Endothelial cell of umbilical vein (primary cell): ENCODE measurements at regions not wholly inside any gene's neighbourhood (a gene's known extent, or its start where the extent isn't known, plus 50 kb on each side); places are given as distances from the start of the nearest gene placed in this dataset.

Experiments used
- BruUV-seq: library from RNA; stranded (reverse); fragments of 400-500 nt; replicated peaks from 2 replicates; lab custom pipeline; 2021; lab: Mats Ljungman, UMichigan
- CTCF ChIA-PET: fragments of 300-600, 350-600 bp; sonication (Branson Sonifier 250); formaldehyde crosslinking; loops from one replicate; lab custom pipeline; 2021; ENCODE audit warnings: antibody characterized with exemption, inconsistent platforms; lab: Charles Lee
- POLR2A ChIA-PET: fragments of 300-600, 350-600 bp; sonication (Branson Sonifier 250); formaldehyde crosslinking; loops from one replicate; lab custom pipeline; 2021; ENCODE audit warnings: antibody characterized with exemption, inconsistent platforms; lab: Charles Lee
- DNase-seq: peaks from one replicate; pipeline ENCODE4 v3.0.0-alpha.2; 2011; ENCODE audit warnings: low read depth, low spot score
- FAIRE-seq: peaks from 2 replicates; lab custom pipeline; 2011; peaks lifted over from hg19 to GRCh38; lab: Jason Lieb, UNC
- H2AFZ ChIP-seq: 2 replicates; pipeline ENCODE4 v1.6.0; 2012; ENCODE audit warnings: low read depth, low read length, control low read depth, inconsistent platforms
- H3K27ac ChIP-seq: 2 replicates; pipeline ENCODE4 v1.5.1; 2011; ENCODE audit warnings: low read depth, mild to moderate bottlenecking, control low read depth, low read length, moderate library complexity; ENCODE audit not compliant: insufficient read depth
- H3K27me3 ChIP-seq, 2 experiments: 2 replicates each; pipeline versions ENCODE4 v1.6.0 to v1.6.1; 2011; ENCODE audit warnings: low read length in 2 of 2, mixed read lengths in 1 of 2; ENCODE audit not compliant: control insufficient read depth in 2 of 2, insufficient read depth in 2 of 2
- H3K36me3 ChIP-seq, 2 experiments: 2 replicates in 1 of 2; 3 replicates in 1 of 2; pipeline ENCODE4 v1.5.1; 2011; ENCODE audit warnings: low read length in 2 of 2, mild to moderate bottlenecking in 1 of 2, moderate library complexity in 1 of 2; ENCODE audit not compliant: control insufficient read depth in 2 of 2, insufficient read depth in 2 of 2; ENCODE audit errors: extremely low read depth in 1 of 2
- H3K4me1 ChIP-seq: 3 replicates; pipeline ENCODE4 v1.5.1; 2011; ENCODE audit warnings: mild to moderate bottlenecking, low read length; ENCODE audit not compliant: control insufficient read depth, insufficient read depth; ENCODE audit errors: extremely low read depth
- H3K4me2 ChIP-seq: 2 replicates; pipeline ENCODE4 v1.6.1; 2011; ENCODE audit warnings: low read length, control low read depth, mixed read lengths; ENCODE audit not compliant: insufficient read depth
- H3K4me3 ChIP-seq, 3 experiments: fragments of 200-600 bp in 1 of 3; sonication (generic), shearing (Covaris generic) in 1 of 3; replicated peaks in 1 of 3; 2 replicates each; pipeline ENCODE4 v1.5.1; 2011 to 2016; ENCODE audit warnings: control low read depth in 3 of 3, low read length in 3 of 3, mild to moderate bottlenecking in 2 of 3, inconsistent platforms in 1 of 3, low read depth in 1 of 3, moderate library complexity in 1 of 3; ENCODE audit not compliant: insufficient read depth in 1 of 3
- H3K79me2 ChIP-seq: 2 replicates; pipeline ENCODE4 v1.6.0; 2012; ENCODE audit warnings: low read length, inconsistent platforms; ENCODE audit not compliant: control insufficient read depth, insufficient read depth
- H3K9ac ChIP-seq: replicated peaks from 2 replicates; pipeline ENCODE3; 2011; ENCODE audit warnings: low read length, control low read depth; ENCODE audit not compliant: insufficient read depth; ENCODE audit errors: extremely low read depth
- H3K9me1 ChIP-seq: replicated peaks from 3 replicates; pipeline ENCODE4 v1.6.0; 2011; ENCODE audit warnings: mild to moderate bottlenecking, low read length; ENCODE audit not compliant: control insufficient read depth, insufficient read depth; ENCODE audit errors: extremely low read depth
- H3K9me3 ChIP-seq: replicated peaks from 2 replicates; pipeline ENCODE4 v1.5.1; 2012; ENCODE audit warnings: low read length, inconsistent platforms; ENCODE audit not compliant: control insufficient read depth, insufficient read depth
- H4K20me1 ChIP-seq: replicated peaks from 2 replicates; pipeline ENCODE3; 2011; ENCODE audit warnings: mild to moderate bottlenecking, low read length; ENCODE audit not compliant: control insufficient read depth, insufficient read depth; ENCODE audit errors: extremely low read depth
- CTCF ChIP-seq, 2 donors: IDR thresholded peaks; 1 replicate in 1 of 2; 2 replicates in 1 of 2; pipeline ENCODE4 v1.5.1; 2011; ENCODE audit warnings: low read length in 2 of 2, mild to moderate bottlenecking in 2 of 2, moderate library complexity in 2 of 2, control low read depth in 1 of 2, inconsistent platforms in 1 of 2, low read depth in 1 of 2; ENCODE audit not compliant: insufficient read depth in 1 of 2; ENCODE audit errors: extremely low read depth in 1 of 2
- EZH2 ChIP-seq: IDR thresholded peaks from 2 replicates; pipeline ENCODE4 v1.6.1; 2012; ENCODE audit warnings: borderline replicate concordance, low read depth, mild to moderate bottlenecking, moderate library complexity, low read length, inconsistent platforms; ENCODE audit not compliant: severe bottlenecking
- FOS ChIP-seq: IDR thresholded peaks from 2 replicates; pipeline ENCODE4 v1.6.1; 2011; ENCODE audit warnings: mild to moderate bottlenecking, low read length, moderate library complexity, borderline replicate concordance; ENCODE audit not compliant: insufficient read depth
- GATA2 ChIP-seq: IDR thresholded peaks from 2 replicates; pipeline ENCODE4 v1.7.0; 2011; ENCODE audit warnings: low read depth, mild to moderate bottlenecking, moderate library complexity, mixed read lengths, low read length; ENCODE audit not compliant: insufficient read length, insufficient read depth
- JUN ChIP-seq: IDR thresholded peaks from 2 replicates; pipeline ENCODE4 v1.6.1; 2011; ENCODE audit warnings: borderline replicate concordance, low read depth; ENCODE audit not compliant: insufficient read length, insufficient read depth
- MAX ChIP-seq: IDR thresholded peaks from 2 replicates; pipeline ENCODE4 v1.6.1; 2011; ENCODE audit not compliant: insufficient read depth, insufficient read length
- MYC ChIP-seq: IDR thresholded peaks from one replicate; pipeline ENCODE4 v1.6.1; 2011; ENCODE audit warnings: mild to moderate bottlenecking, low read depth, low read length
- POLR2A ChIP-seq: IDR thresholded peaks from 2 replicates; pipeline ENCODE4 v1.6.1; 2012; ENCODE audit warnings: low read depth, mild to moderate bottlenecking, control low read depth, low read length
- POLR2AphosphoS5 ChIP-seq: IDR thresholded peaks from 2 replicates; pipeline ENCODE4 v1.6.1; 2012; ENCODE audit warnings: low read depth, mild to moderate bottlenecking, control low read depth, low read length, moderate library complexity; ENCODE audit not compliant: insufficient read depth
- dilution Hi-C: fragments of 300-500 bp; cut with MboI; formaldehyde crosslinking; loops from one replicate; pipeline ENCODE4 v1.15.0; 2019; ENCODE audit warnings: low sequenced_read_pairs; ENCODE audit not compliant: extremely low pct_ligation_motif_present
- intact Hi-C: fragments of 100-400 bp; cut with micrococcal nuclease; formaldehyde crosslinking; loops from one replicate; pipeline ENCODE4 v1.10.0; 2022

- intact Hi-C loops (no loop called here), dilution Hi-C loops (no loop called here)
- no peaks in the 10 kb centered on the region for H3K79me2 ChIP-seq
- peaks cover 8% of the 10 kb centered on the region for H3K9me3 ChIP-seq
- H3K4me1 ChIP-seq: no peaks in the 10 kb centered on the region
- no peak for FAIRE-seq
- no TSS peak for BruUV-seq
- CTCF ChIA-PET: no interaction called here
- no peak overlapping the region for H3K4me3 ChIP-seq
- H3K27ac ChIP-seq: no peak overlapping the region
- H3K4me2 ChIP-seq: no peak overlapping the region
- no peak overlapping the region for H3K9ac ChIP-seq
- no peaks in the 10 kb centered on the region for H3K36me3 ChIP-seq
- no peak overlapping the region for H2AFZ ChIP-seq
- DNase-seq: no peak
- H3K9me1 ChIP-seq: no peaks in the 10 kb centered on the region
- TF ChIP-seq POLR2A (no peak), MYC (no peak), POLR2AphosphoS5 (no peak), EZH2 (no peak), MAX (no peak), FOS (no peak), JUN (no peak)
- H4K20me1 ChIP-seq: no peaks in the 10 kb centered on the region
- no peaks in the 10 kb centered on the region for H3K27me3 ChIP-seq
- POLR2A ChIA-PET: no interaction called here
Observed at GRCh38 chr19:30873691-30874090, 475.5 kb downstream of the TSHZ3 start.

GRCh38 chr19:30873003-30873402 is 476.2 kb downstream of the TSHZ3 start:
- H3K36me3 ChIP-seq: no peaks in the 10 kb centered on the region
- POLR2A ChIA-PET: no interaction called here
- H3K9me1 ChIP-seq: no peaks in the 10 kb centered on the region
- no peak overlapping the region for H3K27ac ChIP-seq
- dilution Hi-C loops: no loop called here
- H3K79me2 ChIP-seq: no peaks in the 10 kb centered on the region
- intact Hi-C loops: no loop called here
- no peak for DNase-seq
- TF ChIP-seq JUN (no peak), MAX (no peak), FOS (no peak), POLR2AphosphoS5 (no peak), POLR2A (no peak), CTCF (IDR thresholded peaks at IDR 0.05; ENCODE audit: extremely low read depth in 1 of 2, insufficient read depth in 1 of 2, low read depth in 1 of 2, low read length in 2 of 2) (no peak), GATA2 (no peak), MYC (no peak), EZH2 (no peak)
- no peak overlapping the region for H3K4me3 ChIP-seq
- no TSS peak for BruUV-seq
- H3K4me2 ChIP-seq: no peak overlapping the region
- no peaks in the 10 kb centered on the region for H4K20me1 ChIP-seq
- CTCF ChIA-PET: no interaction called here
- H3K27me3 ChIP-seq: no peaks in the 10 kb centered on the region
- H3K4me1 ChIP-seq: no peaks in the 10 kb centered on the region
- H2AFZ ChIP-seq: no peak overlapping the region
- FAIRE-seq: no peak
- H3K9me3 ChIP-seq: peaks cover 4% of the 10 kb centered on the region
- H3K9ac ChIP-seq: no peak overlapping the region
